K562 (cell line): ENCODE measurements at regions not wholly inside any gene's neighbourhood (a gene's known extent, or its start where the extent isn't known, plus 50 kb on each side); places are given as distances from the start of the nearest gene placed in this dataset.

Experiments
- ATAC-seq: fragments of 200-7000 bp; cut with Tn5 transposase; 3 replicates; pipeline ENCODE4 v1.9.1; 2020; ENCODE audit warnings: moderate library complexity
- BruUV-seq: library from RNA; stranded (reverse); fragments of 400-500 nt; replicated peaks from 2 replicates; lab custom pipeline; 2021; lab: Mats Ljungman, UMichigan
- CTCF ChIA-PET: fragments of 300-600 bp; formaldehyde crosslinking; extraction: SDS; loops from one replicate; lab custom pipeline; 2021; ENCODE audit warnings: low intra/inter-chr PET ratio; lab: Yijun Ruan, JAX
- POLR2A ChIA-PET: fragments of 300-600, 350-650 bp; sonication (Branson Sonifier 250); formaldehyde crosslinking; extraction: SDS; loops from one replicate; lab custom pipeline; 2021; ENCODE audit warnings: antibody characterized with exemption, inconsistent platforms; lab: Yijun Ruan, JAX
- DNase-seq, 4 experiments: peaks; one replicate each; pipeline versions ENCODE4 v3.0.0 to v3.0.0-alpha.2; 2011 to 2018; ENCODE audit warnings: low spot score in 3 of 4, mixed read lengths in 3 of 4; ENCODE audit errors: extremely low read depth in 1 of 4
- FAIRE-seq: peaks from 2 replicates; lab custom pipeline; 2011; peaks lifted over from hg19 to GRCh38; lab: Jason Lieb, UNC
- H2AFZ ChIP-seq: 2 replicates; pipeline ENCODE4 v1.6.0; 2011; ENCODE audit warnings: low read depth, low read length, control low read depth, inconsistent platforms
- H3K27ac ChIP-seq: fragments of 200-600 bp; 3 replicates; pipeline ENCODE4 v1.8.0; 2011; ENCODE audit warnings: low read depth, mild to moderate bottlenecking, control low read depth, inconsistent platforms, low read length, moderate library complexity, mixed read lengths; ENCODE audit errors: extremely low read depth
- H3K27me3 ChIP-seq, 2 experiments: fragments of 300-600 bp in 1 of 2; 2 replicates in 1 of 2; 3 replicates in 1 of 2; pipeline versions ENCODE4 v1.6.0 to v1.8.0; 2011; ENCODE audit warnings: inconsistent platforms in 2 of 2, low read length in 2 of 2, mild to moderate bottlenecking in 1 of 2, mixed read lengths in 1 of 2, moderate library complexity in 1 of 2; ENCODE audit not compliant: control insufficient read depth in 2 of 2, insufficient read depth in 2 of 2
- H3K36me3 ChIP-seq: fragments of 300-600 bp; 3 replicates; pipeline ENCODE4 v1.8.0; 2011; ENCODE audit warnings: mild to moderate bottlenecking, low read length, inconsistent platforms; ENCODE audit not compliant: control insufficient read depth, insufficient read depth
- H3K4me1 ChIP-seq, 2 experiments: fragments of 200-600 bp in 1 of 2; replicated peaks in 1 of 2; 2 replicates in 1 of 2; 3 replicates in 1 of 2; pipeline versions ENCODE4 v1.5.1 to v1.8.0; 2011; ENCODE audit warnings: inconsistent platforms in 2 of 2, low read length in 2 of 2, mild to moderate bottlenecking in 1 of 2, mixed read lengths in 1 of 2, moderate library complexity in 1 of 2; ENCODE audit not compliant: control insufficient read depth in 2 of 2, insufficient read depth in 2 of 2
- H3K4me2 ChIP-seq: 2 replicates; pipeline ENCODE4 v1.6.1; 2011; ENCODE audit warnings: low read length, control low read depth, inconsistent platforms, mixed read lengths; ENCODE audit not compliant: insufficient read depth
- H3K4me3 ChIP-seq: fragments of 200-600 bp; sonication (generic), shearing (Covaris generic); 2 replicates; pipeline ENCODE4 v1.5.1; 2016; ENCODE audit warnings: control low read depth, inconsistent platforms
- H3K79me2 ChIP-seq: fragments of 200-600 bp; 3 replicates; pipeline ENCODE4 v1.8.0; 2011; ENCODE audit warnings: low read length, inconsistent platforms; ENCODE audit not compliant: control insufficient read depth, insufficient read depth
- H3K9ac ChIP-seq, 2 experiments: 2 replicates each; pipeline versions ENCODE4 v1.6.0 to v1.6.1; 2011; ENCODE audit warnings: low read depth in 2 of 2, low read length in 2 of 2, control low read depth in 1 of 2, inconsistent platforms in 1 of 2, mild to moderate bottlenecking in 1 of 2, mixed read lengths in 1 of 2; ENCODE audit not compliant: insufficient read depth in 1 of 2
- H3K9me1 ChIP-seq: one replicate; pipeline ENCODE4 v1.6.0; 2011; ENCODE audit warnings: inconsistent platforms, mild to moderate bottlenecking, low read length, moderate library complexity; ENCODE audit not compliant: control insufficient read depth, insufficient read depth
- H3K9me3 ChIP-seq: replicated peaks from 2 replicates; pipeline ENCODE4 v1.5.1; 2011; ENCODE audit warnings: low read depth, low read length, inconsistent platforms; ENCODE audit not compliant: control insufficient read depth, insufficient read depth
- H4K20me1 ChIP-seq: replicated peaks from 2 replicates; pipeline ENCODE4 v1.6.1; 2011; ENCODE audit warnings: low read length, inconsistent platforms, mixed read lengths; ENCODE audit not compliant: control insufficient read depth, insufficient read depth
- BRD4 ChIP-seq: fragments of 200-600 bp; sonication (generic); IDR thresholded peaks from 2 replicates; pipeline ENCODE4 v1.6.1; 2017; ENCODE audit warnings: inconsistent platforms
- CBFA2T2 ChIP-seq: fragments of 450-650 bp; conservative IDR thresholded peaks from 2 replicates; pipeline ENCODE4 v1.6.1; 2017; ENCODE audit warnings: mild to moderate bottlenecking
- DEAF1 ChIP-seq: fragments of 450-650 bp; formaldehyde crosslinking; IDR thresholded peaks from 2 replicates; pipeline ENCODE4 v1.4.0; 2020; ENCODE audit warnings: mild to moderate bottlenecking, moderate library complexity
- HMGN3 ChIP-seq: IDR thresholded peaks from 2 replicates; pipeline ENCODE4 v1.6.1; 2011; ENCODE audit warnings: borderline replicate concordance, low read depth, mild to moderate bottlenecking, mixed read lengths, low read length; ENCODE audit not compliant: insufficient read length; ENCODE audit errors: extremely low read depth
- MEF2A ChIP-seq: IDR thresholded peaks from 2 replicates; pipeline ENCODE4 v1.6.1; 2011; ENCODE audit warnings: low read depth, mild to moderate bottlenecking, low read length, moderate library complexity; ENCODE audit not compliant: control insufficient read depth
- MYC ChIP-seq, 2 experiments: fragments of 250-450 bp in 1 of 2; sonication (Bioruptor Pico) in 1 of 2; IDR thresholded peaks; 2 replicates each; pipeline versions ENCODE4 v1.5.1 to v1.6.1; 2012 to 2021; ENCODE audit warnings: low read depth in 2 of 2, borderline replicate concordance in 1 of 2, improper control_type of control experiment in 1 of 2, low read length in 1 of 2, mild to moderate bottlenecking in 1 of 2, moderate library complexity in 1 of 2
- NCOA4 ChIP-seq: fragments of 450-650 bp; IDR thresholded peaks from 2 replicates; pipeline ENCODE4 v1.6.1; 2018; ENCODE audit warnings: mild to moderate bottlenecking; ENCODE audit not compliant: partially characterized antibody
- RAD21 ChIP-seq, 2 experiments: fragments of 250-450 bp in 1 of 2; fragments of 450-650 bp in 1 of 2; sonication (Bioruptor Pico) in 1 of 2; formaldehyde crosslinking in 1 of 2; IDR thresholded peaks in 1 of 2; conservative IDR thresholded peaks in 1 of 2; 2 replicates each; pipeline versions ENCODE4 v1.4.0 to v1.8.0; 2020 to 2022; ENCODE audit warnings: mild to moderate bottlenecking in 2 of 2, moderate library complexity in 1 of 2
- SP2 ChIP-seq: IDR thresholded peaks from 2 replicates; pipeline ENCODE4 v1.6.1; 2011; ENCODE audit warnings: mild to moderate bottlenecking, low read depth, low read length, moderate library complexity; ENCODE audit not compliant: poor library complexity, severe bottlenecking; ENCODE audit errors: extremely low read depth
- ZBTB8A ChIP-seq: fragments of 450-650 bp; IDR thresholded peaks from 2 replicates; pipeline ENCODE4 v1.6.1; 2018; ENCODE audit warnings: mild to moderate bottlenecking, moderate library complexity; ENCODE audit not compliant: partially characterized antibody
- ZNF830 ChIP-seq: fragments of 250-450 bp; sonication (Bioruptor Pico); IDR thresholded peaks from 2 replicates; pipeline ENCODE4 v1.5.0; 2021; ENCODE audit warnings: mild to moderate bottlenecking
- WGBS: fragments of 100-300 bp; shearing (Covaris generic); methylation state at CpG from one replicate; pipeline ENCODE4 v1.1.6; 2016; ENCODE audit warnings: low coverage, mixed read lengths; ENCODE audit not compliant: insufficient coverage; ENCODE audit errors: missing lambda C conversion rate; 5-methylcytosine and 5-hydroxymethylcytosine counted together
- in situ Hi-C: fragments of 300-500 bp; cut with MboI; formaldehyde crosslinking; loops from 4 replicates; pipeline ENCODE4 v1.15.0; 2018; ENCODE audit warnings: inconsistent platforms, mixed read lengths
- intact Hi-C: fragments of 100-400 bp; cut with micrococcal nuclease; formaldehyde crosslinking; loops from 2 replicates; pipeline ENCODE4 v1.14.2; 2022
- TF ChIP-seq, protein P1 (sequence below), 3 experiments: IDR thresholded peaks in 2 of 3; conservative IDR thresholded peaks in 1 of 3; 2 replicates each; pipeline ENCODE4 v1.5.1; 2011 to 2012; ENCODE audit warnings: low read length in 3 of 3, mild to moderate bottlenecking in 3 of 3, control low read depth in 2 of 3, improper control_type of control experiment in 1 of 3, inconsistent platforms in 1 of 3, low read depth in 1 of 3, mixed read lengths in 1 of 3, moderate library complexity in 1 of 3; ENCODE audit not compliant: insufficient read depth in 2 of 3

- H2AFZ ChIP-seq, result no peak overlapping the region
- POLR2A ChIA-PET, result interaction anchor here (0.6 to 1.0 kb wide), 2 partner anchors 9 to 195 kb away, joined by 3 to 4 read pairs; no protein-coding TSS in a partner anchor
- in situ Hi-C loops, result no loop called here
Measured at GRCh38 chr6:40056865-40057264, 122.6 kb upstream of the MOCS1 start.

More at GRCh38 chr6:40056865-40057264, 122.6 kb upstream of the MOCS1 start:
- H3K4me3 ChIP-seq, result no peak overlapping the region
- H3K27me3 ChIP-seq, result no peaks in the 10 kb centered on the region
- FAIRE-seq (no peak), DNase-seq (no peak), ATAC-seq (no peak)
- no peak overlapping the region for H3K4me2 ChIP-seq
- TF ChIP-seq, protein P1, sequence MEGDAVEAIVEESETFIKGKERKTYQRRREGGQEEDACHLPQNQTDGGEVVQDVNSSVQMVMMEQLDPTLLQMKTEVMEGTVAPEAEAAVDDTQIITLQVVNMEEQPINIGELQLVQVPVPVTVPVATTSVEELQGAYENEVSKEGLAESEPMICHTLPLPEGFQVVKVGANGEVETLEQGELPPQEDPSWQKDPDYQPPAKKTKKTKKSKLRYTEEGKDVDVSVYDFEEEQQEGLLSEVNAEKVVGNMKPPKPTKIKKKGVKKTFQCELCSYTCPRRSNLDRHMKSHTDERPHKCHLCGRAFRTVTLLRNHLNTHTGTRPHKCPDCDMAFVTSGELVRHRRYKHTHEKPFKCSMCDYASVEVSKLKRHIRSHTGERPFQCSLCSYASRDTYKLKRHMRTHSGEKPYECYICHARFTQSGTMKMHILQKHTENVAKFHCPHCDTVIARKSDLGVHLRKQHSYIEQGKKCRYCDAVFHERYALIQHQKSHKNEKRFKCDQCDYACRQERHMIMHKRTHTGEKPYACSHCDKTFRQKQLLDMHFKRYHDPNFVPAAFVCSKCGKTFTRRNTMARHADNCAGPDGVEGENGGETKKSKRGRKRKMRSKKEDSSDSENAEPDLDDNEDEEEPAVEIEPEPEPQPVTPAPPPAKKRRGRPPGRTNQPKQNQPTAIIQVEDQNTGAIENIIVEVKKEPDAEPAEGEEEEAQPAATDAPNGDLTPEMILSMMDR (IDR thresholded peaks at IDR 0.05 in 2 of 3, conservative IDR thresholded peaks at IDR 0.05 in 1 of 3; ENCODE audit: insufficient read depth in 2 of 3, low read depth in 1 of 3, low read length in 3 of 3), result peak in 1 of 3 experiments; percentile 30; a peak in 1 of 6 replicates
- TF ChIP-seq BRD4 (no peak), RAD21 (CRISPR knock-in tag; conservative IDR thresholded peaks at IDR 0.05 in 1 of 2, IDR thresholded peaks at IDR 0.05 in 1 of 2) (0 out of 4 replicates have a peak, but pooled peaks of 1 of the 2 experiments have one; percentile 9), NCOA4 (no peak), MYC (IDR thresholded peaks at IDR 0.05; ENCODE audit: low read depth, low read length) (no peak), MYC (CRISPR knock-in tag; IDR thresholded peaks at IDR 0.05; ENCODE audit: borderline replicate concordance, low read depth) (no peak), DEAF1 (no peak), HMGN3 (no peak), CBFA2T2 (no peak), SP2 (no peak), MEF2A (no peak), ZNF830 (CRISPR knock-in tag) (no peak), ZBTB8A (no peak)
- CTCF ChIA-PET, result interaction anchor here (0.7 kb wide), 1 partner anchor 1119 kb away, joined by 3 read pairs; no protein-coding TSS in a partner anchor
- H4K20me1 ChIP-seq, result no peaks in the 10 kb centered on the region
- no TSS peak for BruUV-seq
- no peaks in the 10 kb centered on the region; a peak in 1 of 5 replicates for H3K4me1 ChIP-seq
- H3K9me3 ChIP-seq, result no peaks in the 10 kb centered on the region
- no peak overlapping the region for H3K9ac ChIP-seq
- H3K27ac ChIP-seq, result no peak overlapping the region
- 0% methylated on average over 1 of the region's 1 CpG for WGBS
- H3K36me3 ChIP-seq, result no peaks in the 10 kb centered on the region
- no peaks in the 10 kb centered on the region for H3K9me1 ChIP-seq
- intact Hi-C loops, result no loop called here
- H3K79me2 ChIP-seq, result no peaks in the 10 kb centered on the region
